B cell (primary cell): ENCODE measurements at regions not wholly inside any gene's neighbourhood (a gene's known extent, or its start where the extent isn't known, plus 50 kb on each side); places are given as distances from the start of the nearest gene placed in this dataset.
"Not testable (repeated sequence)": the region's sequence is repeated elsewhere in the genome, so short reads cannot be mapped to it uniquely, and the experiment has no call there.

ENCODE experiments used
- ATAC-seq: fragments of 200-7000 bp; cut with Tn5 transposase; one replicate; pipeline ENCODE4 v1.10.0; 2021; ENCODE audit warnings: low read depth, mild to moderate bottlenecking, moderate number of reproducible peaks, moderate library complexity
- CTCF ChIA-PET: fragments of 350-600 bp; sonication (Branson Sonifier 250); formaldehyde crosslinking; loops from one replicate; lab custom pipeline; 2021; ENCODE audit warnings: antibody characterized with exemption, inconsistent platforms; lab: Charles Lee
- POLR2A ChIA-PET: fragments of 350-600 bp; sonication (Branson Sonifier 250); formaldehyde crosslinking; loops from one replicate; lab custom pipeline; 2021; ENCODE audit warnings: antibody characterized with exemption; lab: Charles Lee
- DNase-seq: peaks from one replicate; pipeline ENCODE4 v3.0.0; 2013
- H2AFZ ChIP-seq: 2 replicates; pipeline ENCODE4 v1.6.1; 2012; ENCODE audit warnings: mild to moderate bottlenecking, low read depth, low read length; ENCODE audit not compliant: insufficient read depth, poor library complexity, severe bottlenecking
- H3K27ac ChIP-seq, 2 donors: 1 replicate in 1 of 2; 2 replicates in 1 of 2; pipeline ENCODE4 v1.5.1; 2012 to 2013; ENCODE audit warnings: low read length in 2 of 2, mild to moderate bottlenecking in 2 of 2, moderate library complexity in 1 of 2
- H3K27me3 ChIP-seq, 4 experiments: fragments of 200-600 bp in 1 of 4; sonication (generic) in 1 of 4; replicated peaks in 1 of 4; 1 replicate in 2 of 4; 2 replicates in 2 of 4; pipeline versions ENCODE4 v1.6.1 to v1.7.0; 2013 to 2016; ENCODE audit warnings: low read length in 3 of 4, mild to moderate bottlenecking in 2 of 4, mixed read lengths in 1 of 4, moderate library complexity in 1 of 4; ENCODE audit not compliant: insufficient read depth in 4 of 4, control insufficient read depth in 3 of 4; ENCODE audit errors: control extremely low read depth in 1 of 4
- H3K36me3 ChIP-seq, 2 experiments: replicated peaks in 1 of 2; 1 replicate in 1 of 2; 2 replicates in 1 of 2; pipeline versions ENCODE4 v1.6.1 to v1.7.1; 2013; ENCODE audit warnings: low read length in 1 of 2; ENCODE audit not compliant: insufficient read depth in 2 of 2, control insufficient read depth in 1 of 2; ENCODE audit errors: control extremely low read depth in 1 of 2, extremely low read depth in 1 of 2
- H3K4me1 ChIP-seq, 2 donors: fragments of 200-600 bp in 1 of 2; sonication (generic) in 1 of 2; 1 replicate in 1 of 2; 2 replicates in 1 of 2; pipeline versions ENCODE4 v1.5.1 to v1.6.1; 2013 to 2017; ENCODE audit warnings: low read length in 2 of 2; ENCODE audit not compliant: control insufficient read depth in 2 of 2, insufficient read depth in 2 of 2
- H3K4me2 ChIP-seq: replicated peaks from 2 replicates; pipeline ENCODE3; 2012; ENCODE audit warnings: mild to moderate bottlenecking, low read depth, low read length; ENCODE audit not compliant: poor library complexity, severe bottlenecking
- H3K4me3 ChIP-seq, 5 experiments: fragments of 200-600 bp in 1 of 5; sonication (generic) in 1 of 5; 1 replicate in 3 of 5; 2 replicates in 2 of 5; pipeline versions ENCODE4 v1.5.1 to v1.7.0; 2011 to 2016; ENCODE audit warnings: low read length in 4 of 5, mild to moderate bottlenecking in 4 of 5, low read depth in 2 of 5, control low read depth in 1 of 5, moderate library complexity in 1 of 5; ENCODE audit not compliant: insufficient read depth in 1 of 5; ENCODE audit errors: control extremely low read depth in 1 of 5, extremely low read depth in 1 of 5
- H3K79me2 ChIP-seq: fragments of 200-600 bp; sonication (generic); one replicate; pipeline ENCODE4 v1.6.0; 2016; ENCODE audit warnings: low read length; ENCODE audit not compliant: control insufficient read depth, insufficient read depth
- H3K9ac ChIP-seq: fragments of 200-600 bp; sonication (generic); 2 replicates; pipeline ENCODE4 v1.6.1; 2017; ENCODE audit warnings: mild to moderate bottlenecking, low read length, moderate library complexity
- H3K9me3 ChIP-seq, 3 donors: one replicate each; pipeline versions ENCODE4 v1.6.1 to v1.7.1; 2013; ENCODE audit warnings: low read length in 2 of 3; ENCODE audit not compliant: control insufficient read depth in 2 of 3, insufficient read depth in 1 of 3; ENCODE audit errors: control extremely low read depth in 1 of 3
- H4K20me1 ChIP-seq: 2 replicates; pipeline ENCODE4 v1.6.0; 2012; ENCODE audit warnings: mild to moderate bottlenecking, low read length; ENCODE audit not compliant: insufficient read depth, control insufficient read depth, poor library complexity, severe bottlenecking
- H3K27ac Mint-ChIP-seq: one replicate; pipeline ENCODE4 v1.8.0; 2021; ENCODE audit warnings: mixed read lengths
- H3K27me3 Mint-ChIP-seq: one replicate; pipeline ENCODE4 v1.8.0; 2021; ENCODE audit warnings: mixed read lengths
- H3K4me1 Mint-ChIP-seq: one replicate; pipeline ENCODE4 v1.8.0; 2021; ENCODE audit warnings: mixed read lengths
- H3K4me3 Mint-ChIP-seq: one replicate; pipeline ENCODE4 v1.8.0; 2021; ENCODE audit warnings: mixed read lengths
- H3K9me3 Mint-ChIP-seq: one replicate; pipeline ENCODE4 v1.8.0; 2022; ENCODE audit warnings: mixed read lengths; ENCODE audit not compliant: insufficient read depth
- CTCF ChIP-seq: fragments of 200-600 bp; IDR thresholded peaks from one replicate; pipeline ENCODE4 v1.8.0; 2022; ENCODE audit warnings: antibody characterized with exemption, mild to moderate bottlenecking
- EZH2 ChIP-seq: IDR thresholded peaks from 2 replicates; pipeline ENCODE4 v1.6.1; 2012; ENCODE audit warnings: borderline replicate concordance, low read depth, mild to moderate bottlenecking, moderate library complexity, low read length; ENCODE audit not compliant: insufficient read depth, poor library complexity, severe bottlenecking
- WGBS: methylation state at CpG from one replicate; pipeline ENCODE4 v1.1.5; 2013; ENCODE audit warnings: missing lambda C conversion rate; ENCODE audit not compliant: insufficient coverage; 5-methylcytosine and 5-hydroxymethylcytosine counted together
- intact Hi-C: fragments of 100-400 bp; cut with micrococcal nuclease; formaldehyde crosslinking; loops from one replicate; pipeline ENCODE4 v1.10.0; 2022

GRCh38 chr2:211014376-211014775, 458.0 kb downstream of the CPS1 start:
- no peaks in the 10 kb centered on the region for H3K9me3 Mint-ChIP-seq

GRCh38 chr2:211014906-211015305, 458.5 kb downstream of the CPS1 start:
- H2AFZ ChIP-seq, result no peak overlapping the region
- H3K27me3 ChIP-seq, result no peaks in the 10 kb centered on the region
- no peaks in the 10 kb centered on the region for H3K9me3 ChIP-seq
- no peaks in the 10 kb centered on the region for H3K79me2 ChIP-seq
- Mint-ChIP-seq H3K27ac (no peak overlapping the region), H3K9me3 (no peaks in the 10 kb centered on the region), H3K4me3 (no peak overlapping the region), H3K4me1 (no peaks in the 10 kb centered on the region), H3K27me3 (no peaks in the 10 kb centered on the region)
- no peaks in the 10 kb centered on the region for H3K4me1 ChIP-seq
- ChIA-PET CTCF (no interaction called here), POLR2A (no interaction called here)
- H3K27ac ChIP-seq, result no peak overlapping the region
- H3K36me3 ChIP-seq, result no peaks in the 10 kb centered on the region
- no peak overlapping the region for H3K9ac ChIP-seq
- TF ChIP-seq CTCF (no peak), EZH2 (no peak)
- DNase-seq (no peak), ATAC-seq (no peak)
- no CpG with 5 or more reads among the region's 2 CpGs for WGBS
- H3K4me2 ChIP-seq, result no peak overlapping the region
- intact Hi-C loops, result no loop called here
- H3K4me3 ChIP-seq, result no peak overlapping the region
- H4K20me1 ChIP-seq, result no peaks in the 10 kb centered on the region

More at GRCh38 chr2:211014376-211014775, 458.0 kb downstream of the CPS1 start:
- Histone ChIP-seq H3K9me3 (no peaks in the 10 kb centered on the region), H3K36me3 (no peaks in the 10 kb centered on the region), H4K20me1 (no peaks in the 10 kb centered on the region), H3K27ac (no peak overlapping the region), H3K9ac (no peak overlapping the region), H3K4me3 (no peak overlapping the region), H2AFZ (no peak overlapping the region), H3K4me1 (no peaks in the 10 kb centered on the region), H3K4me2 (no peak overlapping the region), H3K79me2 (no peaks in the 10 kb centered on the region), H3K27me3 (no peaks in the 10 kb centered on the region)
- Mint-ChIP-seq H3K27me3 (no peaks in the 10 kb centered on the region), H3K4me1 (no peaks in the 10 kb centered on the region), H3K27ac (no peak overlapping the region), H3K4me3 (no peak overlapping the region)
- CTCF ChIA-PET, result no interaction called here
- TF ChIP-seq EZH2, result no peak
- TF ChIP-seq CTCF, result no peak
- WGBS, result 0% methylated on average over 2 of the region's 4 CpGs
- POLR2A ChIA-PET, result no interaction called here
- intact Hi-C loops, result no loop called here
- DNase-seq (no peak), ATAC-seq (no peak)

GRCh38 chr2:211025089-211025488, 468.7 kb downstream of the CPS1 start:
- H3K9me3 ChIP-seq, H3K4me1 ChIP-seq, H3K27me3 Mint-ChIP-seq, H3K79me2 ChIP-seq, H3K4me3 Mint-ChIP-seq, CTCF ChIA-PET, H3K27me3 ChIP-seq, H4K20me1 ChIP-seq, DNase-seq, H3K36me3 ChIP-seq, intact Hi-C loops, H3K4me2 ChIP-seq, H3K27ac ChIP-seq, H3K4me3 ChIP-seq, H3K9ac ChIP-seq, ATAC-seq, H3K27ac Mint-ChIP-seq, POLR2A ChIA-PET, H3K4me1 Mint-ChIP-seq, H2AFZ ChIP-seq: not testable (repeated sequence)
- peaks cover 15% of the 10 kb centered on the region for H3K9me3 Mint-ChIP-seq
- WGBS, result 100% methylated on average over 2 of the region's 10 CpGs
